Memory B cell (primary cell): ENCODE measurements at regions not wholly inside any gene's neighbourhood (a gene's known extent, or its start where the extent isn't known, plus 50 kb on each side); places are given as distances from the start of the nearest gene placed in this dataset.

Source experiments
- ATAC-seq: fragments of 150-1000 bp; cut with Tn5 transposase; 2 replicates; pipeline ENCODE4 v1.10.0; 2021; ENCODE audit warnings: low read depth, mild to moderate bottlenecking, moderate library complexity
- DNase-seq, 2 donors: peaks; one replicate each; pipeline ENCODE4 v3.0.0; 2022; ENCODE audit warnings: low spot score in 2 of 2
- H3K27ac Mint-ChIP-seq: one replicate; pipeline ENCODE4 v1.8.0; 2022; ENCODE audit warnings: mild to moderate bottlenecking, moderate library complexity, mixed read lengths
- H3K27me3 Mint-ChIP-seq: one replicate; pipeline ENCODE4 v1.8.0; 2022; ENCODE audit warnings: mixed read lengths
- H3K36me3 Mint-ChIP-seq: one replicate; pipeline ENCODE4 v1.8.0; 2022; ENCODE audit warnings: mild to moderate bottlenecking, mixed read lengths
- H3K4me1 Mint-ChIP-seq: one replicate; pipeline ENCODE4 v1.8.0; 2022; ENCODE audit warnings: mixed read lengths
- H3K4me3 Mint-ChIP-seq: one replicate; pipeline ENCODE4 v1.8.0; 2022; ENCODE audit warnings: mild to moderate bottlenecking, moderate library complexity, mixed read lengths
- H3K9me3 Mint-ChIP-seq: one replicate; pipeline ENCODE4 v1.8.0; 2022; ENCODE audit warnings: mixed read lengths

- ATAC-seq (no peak), DNase-seq (no peak)
- Mint-ChIP-seq H3K9me3 (no peaks in the 10 kb centered on the region), H3K4me3 (no peak overlapping the region), H3K27me3 (no peaks in the 10 kb centered on the region), H3K36me3 (no peaks in the 10 kb centered on the region), H3K4me1 (no peaks in the 10 kb centered on the region), H3K27ac (no peak overlapping the region)
Measured at GRCh38 chr16:52235186-52235585, 311.8 kb downstream of the TOX3 start.

GRCh38 chr16:52234626-52235025, 312.3 kb downstream of the TOX3 start:
- no peak for ATAC-seq
- Mint-ChIP-seq H3K4me1 (no peaks in the 10 kb centered on the region), H3K4me3 (no peak overlapping the region), H3K27ac (no peak overlapping the region), H3K36me3 (no peaks in the 10 kb centered on the region), H3K27me3 (no peaks in the 10 kb centered on the region), H3K9me3 (no peaks in the 10 kb centered on the region)
- DNase-seq, result no peak

DNA sequence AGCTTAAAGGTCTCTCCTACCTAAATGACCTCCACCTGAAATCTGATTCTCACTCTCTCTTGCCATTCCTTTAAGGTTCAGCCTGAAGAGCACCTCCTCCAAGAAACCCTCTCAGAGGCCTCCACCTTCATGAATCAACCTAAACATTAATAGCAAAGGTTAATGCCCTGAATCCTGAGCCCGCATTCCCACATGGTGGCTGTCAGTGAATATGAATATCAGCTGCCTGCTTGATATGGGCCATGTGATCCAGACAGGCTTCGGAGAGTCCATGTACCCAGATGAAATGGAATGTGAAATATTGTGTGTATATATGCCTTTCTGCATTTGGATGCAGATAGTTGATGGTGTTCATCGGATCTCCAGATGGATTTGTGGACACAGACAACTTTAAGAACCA, 317.5 kb downstream of the TOX3 start:
- no peak overlapping the region for H3K4me3 Mint-ChIP-seq
- no peaks in the 10 kb centered on the region for H3K9me3 Mint-ChIP-seq
- DNase-seq, result no peak
- no peaks in the 10 kb centered on the region for H3K36me3 Mint-ChIP-seq
- no peaks in the 10 kb centered on the region for H3K4me1 Mint-ChIP-seq
- H3K27ac Mint-ChIP-seq, result no peak overlapping the region
- no peak for ATAC-seq
- no peaks in the 10 kb centered on the region for H3K27me3 Mint-ChIP-seq

- no peak overlapping the region for H3K4me3 Mint-ChIP-seq
- H3K27me3 Mint-ChIP-seq, result no peaks in the 10 kb centered on the region
Measured at GRCh38 chr16:52227851-52228250, 319.1 kb downstream of the TOX3 start.

DNA sequence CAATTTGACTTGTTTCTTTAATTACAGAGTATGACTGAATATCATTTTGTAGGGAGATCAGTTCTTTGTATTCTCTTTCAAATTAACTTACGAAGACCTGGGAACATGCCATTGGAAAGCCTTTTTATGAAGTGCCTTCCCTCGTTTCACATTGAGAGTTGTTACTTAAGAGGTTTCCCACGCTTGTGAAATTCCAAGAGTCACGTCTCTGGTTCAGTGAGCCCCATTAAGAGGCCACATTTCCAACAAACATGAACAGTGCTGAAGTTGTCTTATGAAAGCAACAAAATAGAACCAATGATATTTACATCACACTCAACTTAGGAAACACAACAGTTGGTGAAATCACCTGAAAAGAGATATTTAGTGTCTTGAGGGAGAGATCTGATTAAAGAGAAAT, 334.1 kb downstream of the TOX3 start:
- H3K27me3 Mint-ChIP-seq, result no peaks in the 10 kb centered on the region
- DNase-seq, result no peak

More at GRCh38 chr16:52227851-52228250, 319.1 kb downstream of the TOX3 start:
- no peaks in the 10 kb centered on the region for H3K4me1 Mint-ChIP-seq
- no peak overlapping the region for H3K27ac Mint-ChIP-seq
- no peak for ATAC-seq
- H3K9me3 Mint-ChIP-seq, result no peaks in the 10 kb centered on the region
- DNase-seq, result no peak
- H3K36me3 Mint-ChIP-seq, result no peaks in the 10 kb centered on the region

GRCh38 chr16:52209227-52209626, 337.7 kb downstream of the TOX3 start:
- Mint-ChIP-seq H3K4me3 (no peak overlapping the region), H3K4me1 (no peaks in the 10 kb centered on the region), H3K36me3 (no peaks in the 10 kb centered on the region), H3K27ac (no peak overlapping the region), H3K9me3 (no peaks in the 10 kb centered on the region), H3K27me3 (peaks cover 3% of the 10 kb centered on the region)
- DNase-seq (no peak), ATAC-seq (no peak)

More for the DNA sequence above, 334.1 kb downstream of the TOX3 start:
- peaks cover 8% of the 10 kb centered on the region for H3K9me3 Mint-ChIP-seq
- no peak overlapping the region for H3K4me3 Mint-ChIP-seq
- no peak overlapping the region for H3K27ac Mint-ChIP-seq
- no peaks in the 10 kb centered on the region for H3K4me1 Mint-ChIP-seq
- ATAC-seq, result no peak
- H3K36me3 Mint-ChIP-seq, result no peaks in the 10 kb centered on the region

GRCh38 chr16:52203096-52203495, 343.8 kb downstream of the TOX3 start:
- Mint-ChIP-seq H3K9me3 (no peaks in the 10 kb centered on the region), H3K27ac (no peak overlapping the region), H3K4me3 (no peak overlapping the region), H3K27me3 (peaks cover 7% of the 10 kb centered on the region), H3K4me1 (no peaks in the 10 kb centered on the region), H3K36me3 (no peaks in the 10 kb centered on the region)
- DNase-seq, result no peak
- ATAC-seq, result no peak

GRCh38 chr16:52193441-52193840, 353.5 kb downstream of the TOX3 start:
- Mint-ChIP-seq H3K9me3 (no peaks in the 10 kb centered on the region), H3K27ac (no peak overlapping the region), H3K36me3 (no peaks in the 10 kb centered on the region), H3K4me1 (peaks cover 3% of the 10 kb centered on the region), H3K27me3 (no peaks in the 10 kb centered on the region), H3K4me3 (no peak overlapping the region)
- ATAC-seq, result no peak
- DNase-seq, result no peak

DNA sequence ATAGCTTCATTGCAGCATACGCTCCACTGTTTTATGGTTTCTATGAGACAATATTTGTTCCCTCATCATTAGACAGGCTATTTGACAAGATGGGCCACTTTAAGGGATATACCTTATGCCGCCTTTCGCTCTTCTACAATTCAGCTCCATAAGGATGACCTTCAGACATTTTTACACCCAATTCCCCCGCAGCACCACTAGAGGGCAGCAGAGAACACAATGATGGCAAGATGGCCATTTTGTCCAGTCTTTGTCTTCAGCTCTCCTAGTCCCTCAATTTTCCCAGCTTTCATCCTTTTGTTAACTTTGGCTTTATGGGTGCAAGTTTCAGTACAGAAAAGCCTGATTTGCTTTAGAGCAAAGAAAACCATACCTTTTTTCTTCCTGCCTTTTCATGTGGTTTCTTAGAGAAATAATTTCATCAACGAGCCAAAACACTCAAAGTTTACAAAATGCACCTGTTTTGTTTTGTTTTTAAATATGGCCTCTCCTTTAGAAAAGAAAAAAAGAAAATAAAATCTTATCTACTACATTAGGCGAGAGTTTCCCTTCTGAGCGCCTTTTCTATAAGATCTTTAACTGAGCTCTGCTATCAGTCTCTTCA, 355.3 kb downstream of the TOX3 start:
- peak; percentile 35 for ATAC-seq
- Mint-ChIP-seq H3K27me3 (no peaks in the 10 kb centered on the region), H3K4me3 (no peak overlapping the region)

GRCh38 chr16:52184336-52184735, 362.6 kb downstream of the TOX3 start:
- no peak for ATAC-seq
- Mint-ChIP-seq H3K4me1 (no peaks in the 10 kb centered on the region), H3K27ac (no peak overlapping the region), H3K36me3 (no peaks in the 10 kb centered on the region), H3K4me3 (no peak overlapping the region), H3K27me3 (no peaks in the 10 kb centered on the region), H3K9me3 (no peaks in the 10 kb centered on the region)
- no peak for DNase-seq

More for the DNA sequence above, 355.3 kb downstream of the TOX3 start:
- Mint-ChIP-seq H3K27ac (no peak overlapping the region), H3K36me3 (no peaks in the 10 kb centered on the region), H3K9me3 (no peaks in the 10 kb centered on the region), H3K4me1 (peaks cover 3% of the 10 kb centered on the region)
- peak; percentile 47 for DNase-seq

GRCh38 chr16:52182840-52183239, 364.1 kb downstream of the TOX3 start:
- no peak overlapping the region for H3K27ac Mint-ChIP-seq
- H3K9me3 Mint-ChIP-seq, result no peaks in the 10 kb centered on the region
- H3K4me3 Mint-ChIP-seq, result no peak overlapping the region
- no peaks in the 10 kb centered on the region for H3K4me1 Mint-ChIP-seq
- DNase-seq (no peak), ATAC-seq (no peak)
- no peaks in the 10 kb centered on the region for H3K36me3 Mint-ChIP-seq
- no peaks in the 10 kb centered on the region for H3K27me3 Mint-ChIP-seq

DNA sequence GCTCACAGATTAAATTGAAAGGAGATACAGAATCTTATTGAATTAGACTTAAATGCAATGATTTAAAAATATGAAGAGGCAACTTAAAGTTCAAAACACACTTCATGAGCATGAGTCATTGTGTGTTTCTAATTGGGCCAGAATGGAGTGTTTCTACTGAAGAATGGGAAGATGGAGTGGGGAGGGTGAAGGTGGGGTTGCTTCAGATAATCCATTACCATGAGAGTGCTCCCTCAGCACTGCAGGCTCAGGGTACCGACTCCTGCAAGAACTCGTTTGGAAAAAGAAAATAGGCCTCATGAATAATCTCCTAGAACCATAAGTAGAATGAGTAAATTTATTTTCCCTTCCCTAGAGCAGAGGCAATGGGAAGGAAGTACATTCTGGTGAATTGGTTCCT, 372.8 kb downstream of the TOX3 start:
- no peak for ATAC-seq
- Mint-ChIP-seq H3K9me3 (peaks cover 1% of the 10 kb centered on the region), H3K27ac (no peak overlapping the region), H3K4me3 (no peak overlapping the region), H3K36me3 (no peaks in the 10 kb centered on the region), H3K4me1 (no peaks in the 10 kb centered on the region), H3K27me3 (peaks cover 2% of the 10 kb centered on the region)
- no peak for DNase-seq

DNA sequence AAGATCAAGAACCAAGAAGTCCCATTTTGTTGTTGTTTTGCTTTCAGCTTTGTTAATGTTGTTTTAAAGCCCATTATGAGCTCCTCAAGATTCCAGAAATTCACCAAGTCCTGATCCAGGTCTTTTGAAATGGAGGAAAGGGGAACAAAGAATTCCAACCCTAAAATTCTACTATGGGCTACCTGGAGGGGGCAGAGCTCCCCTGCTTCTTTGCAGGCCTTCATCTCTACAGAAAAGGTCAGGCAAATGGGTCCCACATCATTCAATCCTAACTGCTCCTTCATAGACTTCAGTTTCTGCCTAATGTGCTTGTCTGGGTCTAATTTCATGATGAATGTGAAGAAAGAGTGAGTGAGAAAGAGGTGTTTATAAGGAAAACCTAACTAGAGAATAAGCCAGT, 375.5 kb downstream of the TOX3 start:
- ATAC-seq (no peak), DNase-seq (no peak)
- H3K36me3 Mint-ChIP-seq, result no peaks in the 10 kb centered on the region
- no peak overlapping the region for H3K4me3 Mint-ChIP-seq
- no peaks in the 10 kb centered on the region for H3K27me3 Mint-ChIP-seq
- no peak overlapping the region for H3K27ac Mint-ChIP-seq
- H3K4me1 Mint-ChIP-seq, result no peaks in the 10 kb centered on the region
- H3K9me3 Mint-ChIP-seq, result peaks cover 1% of the 10 kb centered on the region

GRCh38 chr16:52167328-52167727, 379.6 kb downstream of the TOX3 start:
- Mint-ChIP-seq H3K36me3 (no peaks in the 10 kb centered on the region), H3K9me3 (peaks cover 4% of the 10 kb centered on the region), H3K4me1 (no peaks in the 10 kb centered on the region), H3K27me3 (no peaks in the 10 kb centered on the region), H3K27ac (no peak overlapping the region), H3K4me3 (no peak overlapping the region)
- ATAC-seq, result no peak
- no peak for DNase-seq

GRCh38 chr16:52165961-52166360, 381.0 kb downstream of the TOX3 start:
- Mint-ChIP-seq H3K27me3 (no peaks in the 10 kb centered on the region), H3K27ac (no peak overlapping the region), H3K4me3 (no peak overlapping the region), H3K9me3 (peaks cover 3% of the 10 kb centered on the region), H3K4me1 (no peaks in the 10 kb centered on the region), H3K36me3 (no peaks in the 10 kb centered on the region)
- no peak for ATAC-seq
- no peak for DNase-seq
